ENCODE measurements at regions not wholly inside any gene's neighbourhood (a gene's known extent, or its start where the extent isn't known, plus 50 kb on each side); places are given as distances from the start of the nearest gene placed in this dataset.

DNA sequence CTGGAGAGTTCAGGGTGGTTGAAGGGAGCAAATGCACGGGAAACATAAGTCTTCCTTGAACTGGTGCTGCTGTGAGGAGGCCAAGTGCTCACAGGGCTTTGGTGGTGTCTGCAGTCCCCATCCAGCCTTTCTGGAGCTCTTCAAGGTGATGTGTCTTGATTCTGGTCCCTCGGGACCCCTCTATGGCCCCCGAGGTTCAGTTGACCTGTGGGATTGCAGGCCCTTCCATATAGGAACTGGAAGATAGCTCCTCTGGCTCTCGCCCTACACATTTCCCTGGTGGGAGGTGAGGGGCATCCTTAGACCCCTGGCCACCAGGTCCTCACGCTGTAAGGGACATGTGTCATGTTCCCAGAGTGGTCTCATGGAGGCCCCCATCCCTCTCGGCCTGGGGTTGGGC, 191.8 kb downstream of the GADD45G start:
- H3K4me1 ChIP-seq: no peaks in the 10 kb centered on the region
- H3K4me3 ChIP-seq (ENCODE audit: low read depth, low read length): no peak overlapping the region
- no peaks in the 10 kb centered on the region for H3K9me3 ChIP-seq
- no peaks in the 10 kb centered on the region for H3K36me3 ChIP-seq
- DNase-seq: no peak
- TF ChIP-seq, protein P1, sequence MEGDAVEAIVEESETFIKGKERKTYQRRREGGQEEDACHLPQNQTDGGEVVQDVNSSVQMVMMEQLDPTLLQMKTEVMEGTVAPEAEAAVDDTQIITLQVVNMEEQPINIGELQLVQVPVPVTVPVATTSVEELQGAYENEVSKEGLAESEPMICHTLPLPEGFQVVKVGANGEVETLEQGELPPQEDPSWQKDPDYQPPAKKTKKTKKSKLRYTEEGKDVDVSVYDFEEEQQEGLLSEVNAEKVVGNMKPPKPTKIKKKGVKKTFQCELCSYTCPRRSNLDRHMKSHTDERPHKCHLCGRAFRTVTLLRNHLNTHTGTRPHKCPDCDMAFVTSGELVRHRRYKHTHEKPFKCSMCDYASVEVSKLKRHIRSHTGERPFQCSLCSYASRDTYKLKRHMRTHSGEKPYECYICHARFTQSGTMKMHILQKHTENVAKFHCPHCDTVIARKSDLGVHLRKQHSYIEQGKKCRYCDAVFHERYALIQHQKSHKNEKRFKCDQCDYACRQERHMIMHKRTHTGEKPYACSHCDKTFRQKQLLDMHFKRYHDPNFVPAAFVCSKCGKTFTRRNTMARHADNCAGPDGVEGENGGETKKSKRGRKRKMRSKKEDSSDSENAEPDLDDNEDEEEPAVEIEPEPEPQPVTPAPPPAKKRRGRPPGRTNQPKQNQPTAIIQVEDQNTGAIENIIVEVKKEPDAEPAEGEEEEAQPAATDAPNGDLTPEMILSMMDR (IDR thresholded peaks at IDR 0.05; ENCODE audit: low read depth, low read length): no peak
- no peaks in the 10 kb centered on the region for H3K27me3 ChIP-seq

DNA sequence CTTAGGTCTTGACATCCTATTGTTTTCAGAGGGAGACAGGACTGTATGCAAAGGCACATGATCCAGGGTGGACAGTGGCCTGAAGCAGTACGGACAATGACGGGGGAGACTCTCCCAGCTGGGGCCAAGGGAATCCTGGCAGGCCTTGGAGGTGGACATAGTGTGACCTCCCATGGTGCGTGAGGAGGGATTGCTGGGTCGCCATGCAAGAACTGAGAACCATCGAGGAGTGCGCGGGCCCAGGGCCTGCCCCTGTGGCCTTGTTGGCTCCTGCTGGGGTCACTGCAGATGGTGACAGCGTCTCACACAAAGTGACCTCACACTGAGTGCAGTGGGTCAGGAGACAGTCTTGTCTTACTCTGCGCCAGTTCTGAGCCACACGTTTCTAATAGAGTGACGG, 192.4 kb downstream of the GADD45G start:
- H3K4me3 ChIP-seq (ENCODE audit: low read depth, low read length): no peak overlapping the region
- TF ChIP-seq, protein P1 (IDR thresholded peaks at IDR 0.05; ENCODE audit: low read depth, low read length): no peak
- no peak for DNase-seq
- no peaks in the 10 kb centered on the region for H3K4me1 ChIP-seq
- H3K9me3 ChIP-seq: no peaks in the 10 kb centered on the region
- H3K36me3 ChIP-seq: no peaks in the 10 kb centered on the region
- H3K27me3 ChIP-seq: no peaks in the 10 kb centered on the region

DNA sequence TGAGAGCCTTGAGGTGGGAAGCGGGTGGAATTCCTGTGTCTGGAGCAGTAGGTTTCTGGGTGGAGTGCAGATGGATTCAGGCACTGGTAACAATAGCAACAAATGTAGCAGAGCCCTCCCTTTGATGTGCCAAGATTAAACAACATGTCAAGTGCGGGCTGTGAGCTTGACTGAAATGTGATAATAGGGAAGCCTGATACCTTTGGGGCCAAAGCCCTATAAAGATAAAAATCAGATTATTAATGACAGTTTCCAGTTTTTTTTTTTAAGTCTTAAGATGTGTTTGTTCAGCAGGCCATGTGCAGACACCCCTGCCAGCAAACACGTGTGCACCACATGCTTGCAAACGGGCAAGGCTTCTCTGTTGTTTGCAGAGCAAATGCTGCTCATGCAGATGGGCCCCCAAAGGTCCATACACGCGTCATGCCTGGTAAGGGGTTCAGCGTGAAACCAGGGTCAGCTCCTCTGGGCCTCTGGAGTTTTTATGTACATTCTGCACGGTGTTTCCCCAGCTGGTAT, 193.2 kb downstream of the GADD45G start:
- Histone ChIP-seq H3K4me1 (peaks cover 4% of the 10 kb centered on the region; the same call in 1 of the 2 replicates), H3K27me3 (no peaks in the 10 kb centered on the region), H3K4me3 (ENCODE audit: low read depth, low read length) (no peak overlapping the region), H3K9me3 (no peaks in the 10 kb centered on the region), H3K36me3 (no peaks in the 10 kb centered on the region)
- TF ChIP-seq, protein P1 (IDR thresholded peaks at IDR 0.05; ENCODE audit: low read depth, low read length): no peak
- no peak for DNase-seq

DNA sequence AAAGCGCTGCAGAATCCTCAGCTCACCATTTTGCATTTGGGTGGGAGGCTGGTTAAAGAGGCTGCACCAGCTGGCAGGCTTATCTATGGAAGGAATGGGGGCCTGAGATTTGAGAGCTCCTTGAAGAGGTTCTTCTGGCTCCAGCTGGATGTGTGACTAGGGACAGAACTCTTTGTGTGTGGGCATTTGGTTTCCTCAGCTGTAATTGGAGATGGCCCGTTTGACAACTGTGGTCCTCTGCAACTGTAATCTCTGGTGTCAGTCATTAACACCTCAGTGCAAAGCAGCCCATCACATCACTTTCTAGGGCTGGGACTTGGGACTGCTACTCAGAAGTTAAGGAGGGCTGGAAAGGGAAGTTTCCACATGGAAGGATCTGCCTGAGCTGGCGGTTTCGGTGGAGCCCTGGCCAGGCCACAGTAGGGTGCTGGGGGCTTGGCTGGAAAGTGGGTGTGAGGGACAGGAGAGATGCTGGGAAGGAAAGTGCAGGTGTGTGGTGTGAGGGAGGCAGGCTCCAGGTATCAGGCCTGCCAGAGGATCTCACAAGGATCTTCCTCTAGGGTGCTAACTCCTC, 193.8 kb downstream of the GADD45G start:
- no peaks in the 10 kb centered on the region for H3K9me3 ChIP-seq
- no peak overlapping the region for H3K4me3 ChIP-seq (ENCODE audit: low read depth, low read length)
- DNase-seq: no peak
- no peaks in the 10 kb centered on the region for H3K27me3 ChIP-seq
- TF ChIP-seq, protein P1 (IDR thresholded peaks at IDR 0.05; ENCODE audit: low read depth, low read length): no peak
- peaks cover 4% of the 10 kb centered on the region; the same call in 1 of the 2 replicates for H3K4me1 ChIP-seq
- no peaks in the 10 kb centered on the region for H3K36me3 ChIP-seq

DNA sequence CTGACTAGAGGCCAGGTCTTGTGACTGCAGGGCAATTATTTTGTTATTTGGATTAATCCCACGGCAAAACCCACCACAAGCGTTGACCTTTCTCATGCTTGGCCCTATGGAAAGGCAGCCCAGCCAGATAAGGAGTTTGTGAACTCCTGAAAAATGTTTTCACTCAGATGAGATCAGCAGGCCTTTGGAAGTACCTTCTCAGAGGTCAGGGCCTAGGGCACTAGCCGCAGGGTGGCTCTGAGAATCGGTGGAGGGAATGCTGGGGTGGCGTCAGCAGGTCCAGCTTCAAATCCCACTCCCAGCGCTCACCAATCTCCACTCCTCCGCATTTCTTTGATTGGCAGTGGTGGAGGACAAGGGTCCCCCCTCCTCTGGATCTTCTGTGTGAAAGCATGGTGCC, 194.4 kb downstream of the GADD45G start:
- Histone ChIP-seq H3K9me3 (no peaks in the 10 kb centered on the region), H3K4me1 (peaks cover 4% of the 10 kb centered on the region; the same call in 1 of the 2 replicates), H3K36me3 (no peaks in the 10 kb centered on the region), H3K27me3 (no peaks in the 10 kb centered on the region), H3K4me3 (ENCODE audit: low read depth, low read length) (no peak overlapping the region)
- TF ChIP-seq, protein P1 (IDR thresholded peaks at IDR 0.05; ENCODE audit: low read depth, low read length): no peak
- no peak for DNase-seq

DNA sequence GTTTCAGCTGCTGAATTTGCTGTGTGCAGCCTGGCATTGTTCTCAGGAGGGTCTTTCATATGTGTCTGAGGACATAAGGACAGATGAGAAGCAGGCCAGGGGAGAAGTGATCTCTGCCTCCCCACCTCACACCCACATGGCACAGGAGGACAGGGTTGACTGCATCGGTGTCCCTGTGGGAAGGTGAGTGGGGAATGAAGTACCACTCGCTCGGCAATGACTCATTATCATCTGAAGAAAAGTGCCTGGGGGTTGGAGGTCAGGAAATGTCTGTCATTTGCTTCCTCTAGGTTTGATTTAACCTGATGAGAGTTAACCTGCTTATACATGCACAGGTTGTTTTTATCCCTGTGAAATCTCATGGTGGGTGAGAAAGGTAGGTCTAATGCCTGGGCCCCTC, 195.0 kb downstream of the GADD45G start:
- no peaks in the 10 kb centered on the region for H3K9me3 ChIP-seq
- H3K36me3 ChIP-seq: no peaks in the 10 kb centered on the region
- DNase-seq: no peak
- TF ChIP-seq, protein P1 (IDR thresholded peaks at IDR 0.05; ENCODE audit: low read depth, low read length): no peak
- H3K4me1 ChIP-seq: peaks cover 4% of the 10 kb centered on the region; the same call in 1 of the 2 replicates
- H3K4me3 ChIP-seq (ENCODE audit: low read depth, low read length): no peak overlapping the region
- H3K27me3 ChIP-seq: no peaks in the 10 kb centered on the region
